Neural cell (in vitro differentiated cells): ENCODE measurements at regions not wholly inside any gene's neighbourhood (a gene's known extent, or its start where the extent isn't known, plus 50 kb on each side); places are given as distances from the start of the nearest gene placed in this dataset.

ENCODE experiments used
- H2AFZ ChIP-seq: fragments of 200-600, 300-800 bp; sonication (generic), shearing (Covaris generic); 2 replicates; pipeline ENCODE4 v1.6.0; 2014; ENCODE audit warnings: low read depth, mild to moderate bottlenecking, antibody characterized with exemption, low read length, moderate library complexity
- H3F3A ChIP-seq: fragments of 200-600 bp; shearing (Covaris generic); 2 replicates; pipeline ENCODE4 v1.6.1; 2016; ENCODE audit warnings: mild to moderate bottlenecking, moderate library complexity, mixed read lengths, antibody characterized with exemption, low read length; ENCODE audit not compliant: insufficient read depth, poor library complexity, severe bottlenecking
- H3K27ac ChIP-seq: fragments of 200-600, 300-800 bp; sonication (generic), shearing (Covaris generic); 2 replicates; pipeline ENCODE4 v1.5.1; 2014; ENCODE audit warnings: mild to moderate bottlenecking, low read length, moderate library complexity
- H3K27me3 ChIP-seq: fragments of 300-800, 200-600 bp; sonication (generic), shearing (Covaris generic); 2 replicates; pipeline ENCODE4 v1.6.0; 2014; ENCODE audit warnings: mild to moderate bottlenecking, low read depth, low read length, moderate library complexity; ENCODE audit not compliant: insufficient read depth
- H3K36me3 ChIP-seq: fragments of 300-800, 200-600 bp; sonication (generic), shearing (Covaris generic); 2 replicates; pipeline ENCODE4 v1.5.1; 2014; ENCODE audit warnings: mild to moderate bottlenecking, antibody characterized with exemption, low read length, moderate library complexity; ENCODE audit not compliant: insufficient read depth
- H3K4me2 ChIP-seq: fragments of 300-800, 200-600 bp; sonication (generic), shearing (Covaris generic); 2 replicates; pipeline ENCODE4 v1.6.0; 2014; ENCODE audit warnings: mild to moderate bottlenecking, low read length
- H3K4me3 ChIP-seq: fragments of 300-800, 200-600 bp; sonication (generic), shearing (Covaris generic); 2 replicates; pipeline ENCODE4 v1.5.1; 2014; ENCODE audit warnings: mild to moderate bottlenecking, low read length, moderate library complexity
- H3K79me2 ChIP-seq: fragments of 200-600 bp; shearing (Covaris generic); replicated peaks from 2 replicates; pipeline ENCODE4 v1.6.0; 2014; ENCODE audit warnings: mild to moderate bottlenecking, low read length, moderate library complexity; ENCODE audit not compliant: insufficient read depth
- H3K9ac ChIP-seq: fragments of 300-800, 200-600 bp; sonication (generic), shearing (Covaris generic); 2 replicates; pipeline ENCODE4 v1.6.1; 2016; ENCODE audit warnings: mild to moderate bottlenecking, low read length, mixed read lengths
- H3K9me2 ChIP-seq: fragments of 200-600 bp; shearing (Covaris generic); 2 replicates; pipeline ENCODE4 v1.6.1; 2016; ENCODE audit warnings: mild to moderate bottlenecking, low read length, mixed read lengths; ENCODE audit not compliant: insufficient read depth
- H3K9me3 ChIP-seq: fragments of 200-600, 300-800 bp; sonication (generic), shearing (Covaris generic); 2 replicates; pipeline ENCODE4 v1.6.1; 2016; ENCODE audit warnings: mild to moderate bottlenecking, mixed run types, low read length, moderate library complexity, mixed read lengths
- H4K20me1 ChIP-seq: fragments of 200-600 bp; shearing (Covaris generic); 2 replicates; pipeline ENCODE4 v1.6.1; 2016; ENCODE audit warnings: mild to moderate bottlenecking, mixed run types; ENCODE audit not compliant: insufficient read depth
- CTCF ChIP-seq: fragments of 450-650 bp; IDR thresholded peaks from 2 replicates; pipeline ENCODE4 v1.5.1; 2014; ENCODE audit warnings: antibody characterized with exemption, mild to moderate bottlenecking, moderate library complexity; ENCODE audit not compliant: poor library complexity, severe bottlenecking
- EP300 ChIP-seq: fragments of 450-650 bp; conservative IDR thresholded peaks from 2 replicates; pipeline ENCODE4 v1.6.1; 2014; ENCODE audit warnings: antibody characterized with exemption, mild to moderate bottlenecking, moderate library complexity; ENCODE audit not compliant: poor library complexity, severe bottlenecking
- EZH2 ChIP-seq: fragments of 200-600, 300-800 bp; shearing (Covaris generic), sonication (generic); IDR thresholded peaks from 2 replicates; pipeline ENCODE4 v1.6.1; 2014; ENCODE audit warnings: antibody characterized with exemption, low read length, borderline replicate concordance, mild to moderate bottlenecking; ENCODE audit not compliant: insufficient read depth, poor library complexity, severe bottlenecking
- MXI1 ChIP-seq: fragments of 450-650 bp; conservative IDR thresholded peaks from 2 replicates; pipeline ENCODE4 v1.6.1; 2014; ENCODE audit warnings: antibody characterized with exemption, mild to moderate bottlenecking; ENCODE audit not compliant: poor library complexity, severe bottlenecking
- POLR2AphosphoS5 ChIP-seq: IDR thresholded peaks from 2 replicates; pipeline ENCODE4 v1.6.1; 2012
- RAD21 ChIP-seq: fragments of 450-650 bp; conservative IDR thresholded peaks from 2 replicates; pipeline ENCODE4 v1.6.1; 2014; ENCODE audit warnings: antibody characterized with exemption, mild to moderate bottlenecking, moderate library complexity
- REST ChIP-seq: IDR thresholded peaks from 2 replicates; pipeline ENCODE4 v1.6.1; 2012; ENCODE audit warnings: borderline replicate concordance
- SMC3 ChIP-seq: fragments of 450-650 bp; conservative IDR thresholded peaks from 2 replicates; pipeline ENCODE4 v1.6.1; 2014; ENCODE audit warnings: antibody characterized with exemption, mild to moderate bottlenecking, moderate library complexity; ENCODE audit not compliant: poor library complexity
- TAF1 ChIP-seq: IDR thresholded peaks from 2 replicates; pipeline ENCODE4 v1.6.1; 2012; ENCODE audit warnings: low read depth

- no peak for TF ChIP-seq RAD21
- no peak for TF ChIP-seq CTCF
- no peak for TF ChIP-seq TAF1
- no peak for TF ChIP-seq REST
- no peak for TF ChIP-seq SMC3
- no peak for TF ChIP-seq EP300
- TF ChIP-seq POLR2AphosphoS5, result no peak
- no peak for TF ChIP-seq MXI1
- no peak for TF ChIP-seq EZH2
- no peak overlapping the region for H3K4me2 ChIP-seq
- H3K27ac ChIP-seq, result no peak overlapping the region
These were observed 58.1 kb upstream of the MRPS22 start for GRCh38 chr3:139285691-139286090.

GRCh38 chr3:139286241-139286640, 57.6 kb upstream of the MRPS22 start:
- no peaks in the 10 kb centered on the region for H3K79me2 ChIP-seq
- H3K9me2 ChIP-seq, result no peaks in the 10 kb centered on the region
- no peaks in the 10 kb centered on the region for H3K9me3 ChIP-seq
- H3K9ac ChIP-seq, result no peak overlapping the region
- H3K27ac ChIP-seq, result no peak overlapping the region
- no peaks in the 10 kb centered on the region for H3K27me3 ChIP-seq
- no peak overlapping the region for H3K4me2 ChIP-seq
- TF ChIP-seq CTCF, result no peak
- TF ChIP-seq MXI1, result no peak
- TF ChIP-seq EP300, result no peak
- no peak for TF ChIP-seq REST
- no peak for TF ChIP-seq SMC3
- TF ChIP-seq RAD21, result no peak
- no peak for TF ChIP-seq EZH2
- no peak for TF ChIP-seq TAF1
- TF ChIP-seq POLR2AphosphoS5, result no peak
- no peak overlapping the region for H3K4me3 ChIP-seq
- no peaks in the 10 kb centered on the region for H4K20me1 ChIP-seq
- no peaks in the 10 kb centered on the region for H3F3A ChIP-seq
- no peak overlapping the region for H2AFZ ChIP-seq
- H3K36me3 ChIP-seq, result no peaks in the 10 kb centered on the region

More at GRCh38 chr3:139285691-139286090, 58.1 kb upstream of the MRPS22 start:
- no peak overlapping the region for H3K4me3 ChIP-seq
- H3K9ac ChIP-seq, result no peak overlapping the region
- no peaks in the 10 kb centered on the region for H3F3A ChIP-seq
- H3K27me3 ChIP-seq, result no peaks in the 10 kb centered on the region
- H3K9me2 ChIP-seq, result no peaks in the 10 kb centered on the region
- no peaks in the 10 kb centered on the region for H4K20me1 ChIP-seq
- H3K79me2 ChIP-seq, result no peaks in the 10 kb centered on the region
- H3K36me3 ChIP-seq, result no peaks in the 10 kb centered on the region
- no peaks in the 10 kb centered on the region for H3K9me3 ChIP-seq
- no peak overlapping the region for H2AFZ ChIP-seq
